ENCODE measurements at regions not wholly inside any gene's neighbourhood (a gene's known extent, or its start where the extent isn't known, plus 50 kb on each side); places are given as distances from the start of the nearest gene placed in this dataset.

- Histone ChIP-seq H3K9ac (ENCODE audit: insufficient read depth, low read length) (no peak overlapping the region), H3K9me3 (ENCODE audit: control insufficient read depth, insufficient read depth, low read depth, low read length) (no peaks in the 10 kb centered on the region), H3K36me3 (ENCODE audit: control insufficient read depth, insufficient read depth, low read length) (no peaks in the 10 kb centered on the region), H3K27ac (ENCODE audit: insufficient read depth, low read length) (no peak overlapping the region), H3K4me1 (ENCODE audit: control insufficient read depth, extremely low read depth, insufficient read depth, low read length) (peaks cover 2% of the 10 kb centered on the region), H3K4me2 (ENCODE audit: extremely low read depth, insufficient read depth, low read length) (no peak overlapping the region), H3K4me3 (replicated peaks in 1 of 4; ENCODE audit: control extremely low read depth in 1 of 4, insufficient read depth in 1 of 4, low read depth in 3 of 4, low read length in 4 of 4) (no peak overlapping the region), H2AFZ (ENCODE audit: low read length) (no peak overlapping the region), H3K27me3 (ENCODE audit: control insufficient read depth, insufficient read depth, low read length) (no peaks in the 10 kb centered on the region), H4K20me1 (ENCODE audit: control insufficient read depth, extremely low read depth, insufficient read depth, low read length) (no peaks in the 10 kb centered on the region), H3K79me2 (ENCODE audit: control insufficient read depth, insufficient read depth, low read length) (no peaks in the 10 kb centered on the region)
- TF ChIP-seq EZH2 (IDR thresholded peaks at IDR 0.05; ENCODE audit: low read length, missing control alignments) (no peak), CTCF (conservative IDR thresholded peaks at IDR 0.05 in 1 of 2, IDR thresholded peaks at IDR 0.05 in 1 of 2; ENCODE audit: low read depth in 1 of 2, low read length in 2 of 2) (no peak)
- DNase-seq (ENCODE audit: low read depth in 2 of 2): no peak
These were observed 95.3 kb upstream of the SGK1 start for GRCh38 chr6:134413241-134413643.

GRCh38 chr6:134410541-134410940 lies 92.6 kb upstream of the SGK1 start:
- Histone ChIP-seq H3K79me2 (ENCODE audit: control insufficient read depth, insufficient read depth, low read length) (no peaks in the 10 kb centered on the region), H3K9me3 (ENCODE audit: control insufficient read depth, insufficient read depth, low read depth, low read length) (no peaks in the 10 kb centered on the region), H3K4me1 (ENCODE audit: control insufficient read depth, extremely low read depth, insufficient read depth, low read length) (no peaks in the 10 kb centered on the region), H3K4me3 (replicated peaks in 1 of 4; ENCODE audit: control extremely low read depth in 1 of 4, insufficient read depth in 1 of 4, low read depth in 3 of 4, low read length in 4 of 4) (no peak overlapping the region), H3K27ac (ENCODE audit: insufficient read depth, low read length) (no peak overlapping the region), H3K9ac (ENCODE audit: insufficient read depth, low read length) (no peak overlapping the region), H3K4me2 (ENCODE audit: extremely low read depth, insufficient read depth, low read length) (no peak overlapping the region), H3K27me3 (ENCODE audit: control insufficient read depth, insufficient read depth, low read length) (no peaks in the 10 kb centered on the region), H4K20me1 (ENCODE audit: control insufficient read depth, extremely low read depth, insufficient read depth, low read length) (no peaks in the 10 kb centered on the region), H3K36me3 (ENCODE audit: control insufficient read depth, insufficient read depth, low read length) (no peaks in the 10 kb centered on the region), H2AFZ (ENCODE audit: low read length) (no peak overlapping the region)
- DNase-seq (ENCODE audit: low read depth in 2 of 2): no peak
- no peak for TF ChIP-seq CTCF (conservative IDR thresholded peaks at IDR 0.05 in 1 of 2, IDR thresholded peaks at IDR 0.05 in 1 of 2; ENCODE audit: low read depth in 1 of 2, low read length in 2 of 2)

- H3K79me2 ChIP-seq (ENCODE audit: control insufficient read depth, insufficient read depth, low read length): no peaks in the 10 kb centered on the region
- no peak for DNase-seq (ENCODE audit: low read depth in 2 of 2)
These were observed 89.9 kb upstream of the SGK1 start for GRCh38 chr6:134407791-134408190.

More at GRCh38 chr6:134407791-134408190, 89.9 kb upstream of the SGK1 start:
- Histone ChIP-seq H3K27me3 (ENCODE audit: control insufficient read depth, insufficient read depth, low read length) (no peaks in the 10 kb centered on the region), H3K27ac (ENCODE audit: insufficient read depth, low read length) (no peak overlapping the region), H3K9me3 (ENCODE audit: control insufficient read depth, insufficient read depth, low read depth, low read length) (no peaks in the 10 kb centered on the region), H3K4me1 (ENCODE audit: control insufficient read depth, extremely low read depth, insufficient read depth, low read length) (no peaks in the 10 kb centered on the region), H3K36me3 (ENCODE audit: control insufficient read depth, insufficient read depth, low read length) (no peaks in the 10 kb centered on the region), H4K20me1 (ENCODE audit: control insufficient read depth, extremely low read depth, insufficient read depth, low read length) (no peaks in the 10 kb centered on the region), H2AFZ (ENCODE audit: low read length) (no peak overlapping the region), H3K9ac (ENCODE audit: insufficient read depth, low read length) (no peak overlapping the region), H3K4me2 (ENCODE audit: extremely low read depth, insufficient read depth, low read length) (no peak overlapping the region), H3K4me3 (replicated peaks in 1 of 4; ENCODE audit: control extremely low read depth in 1 of 4, insufficient read depth in 1 of 4, low read depth in 3 of 4, low read length in 4 of 4) (no peak overlapping the region)
- TF ChIP-seq EZH2 (IDR thresholded peaks at IDR 0.05; ENCODE audit: low read length, missing control alignments) (no peak), CTCF (conservative IDR thresholded peaks at IDR 0.05 in 1 of 2, IDR thresholded peaks at IDR 0.05 in 1 of 2; ENCODE audit: low read depth in 1 of 2, low read length in 2 of 2) (no peak)
